Upper lobe of right lung (tissue), 1 donor: ENCODE measurements at regions not wholly inside any gene's neighbourhood (a gene's known extent, or its start where the extent isn't known, plus 50 kb on each side); places are given as distances from the start of the nearest gene placed in this dataset.

Source experiments
- ATAC-seq: fragments of 200-7000 bp; cut with Tn5 transposase; one replicate; pipeline ENCODE4 v1.9.1; 2020; ENCODE audit warnings: mild to moderate bottlenecking, moderate library complexity
- DNase-seq: peaks from one replicate; pipeline ENCODE4 v3.0.0-alpha.2; 2020
- H3K27ac ChIP-seq: fragments of 200-600 bp; one replicate; pipeline ENCODE4 v1.8.0; 2022
- H3K27me3 ChIP-seq: fragments of 200-600 bp; one replicate; pipeline ENCODE4 v1.8.0; 2022; ENCODE audit warnings: mild to moderate bottlenecking
- H3K36me3 ChIP-seq: fragments of 200-600 bp; one replicate; pipeline ENCODE4 v1.8.0; 2022
- H3K4me1 ChIP-seq: fragments of 200-600 bp; one replicate; pipeline ENCODE4 v1.8.0; 2022
- H3K4me3 ChIP-seq: fragments of 200-600 bp; one replicate; pipeline ENCODE4 v1.8.0; 2022; ENCODE audit warnings: mild to moderate bottlenecking
- H3K9me3 ChIP-seq: fragments of 200-600 bp; one replicate; pipeline ENCODE4 v1.8.0; 2022
- intact Hi-C: fragments of 100-400 bp; cut with DNase I; formaldehyde crosslinking; loops from one replicate; pipeline ENCODE4 v1.11.0; 2022
- TF ChIP-seq, protein P1 (sequence below): fragments of 200-600 bp; IDR thresholded peaks from one replicate; pipeline ENCODE4 v1.8.0; 2022; ENCODE audit warnings: antibody characterized with exemption
- donor health status: DM: no; HTN: yes; CAD: no; lungs with severe emphysema.

- intact Hi-C loops = no loop called here
- H3K4me3 ChIP-seq = no peak overlapping the region
Measured at GRCh38 chr9:106626936-106627335, 236.0 kb upstream of the ZNF462 start.

DNA sequence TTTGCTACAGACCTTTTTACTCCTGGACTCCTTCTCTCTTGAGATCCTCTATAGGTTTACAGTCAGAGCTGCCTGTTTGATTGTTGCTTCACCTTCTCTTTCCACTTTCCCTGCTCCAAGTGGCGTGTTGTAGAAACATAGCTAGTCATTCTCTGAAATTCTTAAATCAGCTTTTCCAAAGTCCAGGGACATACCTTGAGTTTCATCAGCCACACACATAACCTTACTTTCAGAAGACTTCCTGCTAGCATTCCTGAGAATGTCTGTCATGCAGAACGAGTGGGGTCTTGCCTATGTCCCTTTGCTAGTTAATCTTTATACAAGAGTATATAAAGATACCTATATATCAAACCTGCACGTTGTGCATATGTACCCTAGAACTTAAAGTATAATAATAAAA is 230.3 kb upstream of the ZNF462 start:
- DNase-seq = no peak
- ATAC-seq = no peak
- no peak overlapping the region for H3K4me3 ChIP-seq
- TF ChIP-seq, protein P1, sequence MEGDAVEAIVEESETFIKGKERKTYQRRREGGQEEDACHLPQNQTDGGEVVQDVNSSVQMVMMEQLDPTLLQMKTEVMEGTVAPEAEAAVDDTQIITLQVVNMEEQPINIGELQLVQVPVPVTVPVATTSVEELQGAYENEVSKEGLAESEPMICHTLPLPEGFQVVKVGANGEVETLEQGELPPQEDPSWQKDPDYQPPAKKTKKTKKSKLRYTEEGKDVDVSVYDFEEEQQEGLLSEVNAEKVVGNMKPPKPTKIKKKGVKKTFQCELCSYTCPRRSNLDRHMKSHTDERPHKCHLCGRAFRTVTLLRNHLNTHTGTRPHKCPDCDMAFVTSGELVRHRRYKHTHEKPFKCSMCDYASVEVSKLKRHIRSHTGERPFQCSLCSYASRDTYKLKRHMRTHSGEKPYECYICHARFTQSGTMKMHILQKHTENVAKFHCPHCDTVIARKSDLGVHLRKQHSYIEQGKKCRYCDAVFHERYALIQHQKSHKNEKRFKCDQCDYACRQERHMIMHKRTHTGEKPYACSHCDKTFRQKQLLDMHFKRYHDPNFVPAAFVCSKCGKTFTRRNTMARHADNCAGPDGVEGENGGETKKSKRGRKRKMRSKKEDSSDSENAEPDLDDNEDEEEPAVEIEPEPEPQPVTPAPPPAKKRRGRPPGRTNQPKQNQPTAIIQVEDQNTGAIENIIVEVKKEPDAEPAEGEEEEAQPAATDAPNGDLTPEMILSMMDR = no peak
- H3K4me1 ChIP-seq = no peaks in the 10 kb centered on the region
- no peak overlapping the region for H3K27ac ChIP-seq
- no peaks in the 10 kb centered on the region for H3K36me3 ChIP-seq
- intact Hi-C loops = no loop called here
- H3K27me3 ChIP-seq = no peaks in the 10 kb centered on the region
- no peaks in the 10 kb centered on the region for H3K9me3 ChIP-seq

More at GRCh38 chr9:106626936-106627335, 236.0 kb upstream of the ZNF462 start:
- Histone ChIP-seq H3K27ac (no peak overlapping the region), H3K9me3 (no peaks in the 10 kb centered on the region), H3K4me1 (no peaks in the 10 kb centered on the region), H3K36me3 (no peaks in the 10 kb centered on the region), H3K27me3 (no peaks in the 10 kb centered on the region)
- DNase-seq = no peak
- TF ChIP-seq, protein P1 = no peak
- no peak for ATAC-seq

DNA sequence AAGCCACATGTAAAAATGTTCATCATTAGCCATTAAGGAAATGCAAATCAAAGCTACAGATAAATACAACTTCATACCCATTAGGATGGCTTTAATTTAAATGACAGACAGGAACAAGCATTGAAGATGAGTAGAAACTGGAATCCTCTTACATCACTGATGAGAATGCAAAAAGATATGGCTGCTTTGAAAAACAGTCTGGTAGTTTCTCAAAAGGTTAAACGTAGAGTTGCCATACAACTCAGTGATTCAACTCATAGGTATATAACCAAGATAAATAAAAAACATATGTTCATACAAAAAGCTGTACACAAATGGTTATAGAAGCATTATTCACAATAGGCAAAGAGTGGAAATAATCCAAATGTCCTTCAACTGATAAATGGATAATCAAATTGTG is 228.8 kb upstream of the ZNF462 start:
- TF ChIP-seq, protein P1 = no peak
- Histone ChIP-seq H3K27me3 (no peaks in the 10 kb centered on the region), H3K4me1 (no peaks in the 10 kb centered on the region), H3K27ac (no peak overlapping the region), H3K36me3 (no peaks in the 10 kb centered on the region), H3K4me3 (no peak overlapping the region), H3K9me3 (no peaks in the 10 kb centered on the region)
- intact Hi-C loops = no loop called here
- DNase-seq (no peak), ATAC-seq (no peak)

DNA sequence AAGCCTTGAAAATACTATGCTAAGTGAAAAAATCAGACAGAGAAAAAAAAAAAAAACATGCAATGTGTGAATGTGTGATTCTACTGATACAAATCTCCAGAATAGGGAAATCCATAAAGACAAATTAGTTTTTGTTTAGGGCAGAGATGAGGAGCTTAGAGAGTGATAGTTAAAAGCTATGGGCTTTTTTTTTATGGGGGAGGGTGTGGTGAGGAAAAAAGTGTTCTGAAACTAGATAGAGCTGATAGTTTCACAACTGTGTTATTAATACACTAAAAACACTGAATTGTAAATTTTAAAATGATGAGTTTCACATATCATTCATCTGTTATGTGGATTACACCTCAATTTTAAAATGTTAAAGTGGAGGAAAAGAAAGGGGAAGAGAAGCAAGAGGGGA is 228.3 kb upstream of the ZNF462 start:
- no peak overlapping the region for H3K27ac ChIP-seq
- H3K4me1 ChIP-seq = no peaks in the 10 kb centered on the region
- intact Hi-C loops = no loop called here
- no peak for ATAC-seq
- TF ChIP-seq, protein P1 = no peak
- no peaks in the 10 kb centered on the region for H3K36me3 ChIP-seq
- no peak overlapping the region for H3K4me3 ChIP-seq
- H3K27me3 ChIP-seq = no peaks in the 10 kb centered on the region
- DNase-seq = no peak
- H3K9me3 ChIP-seq = no peaks in the 10 kb centered on the region

DNA sequence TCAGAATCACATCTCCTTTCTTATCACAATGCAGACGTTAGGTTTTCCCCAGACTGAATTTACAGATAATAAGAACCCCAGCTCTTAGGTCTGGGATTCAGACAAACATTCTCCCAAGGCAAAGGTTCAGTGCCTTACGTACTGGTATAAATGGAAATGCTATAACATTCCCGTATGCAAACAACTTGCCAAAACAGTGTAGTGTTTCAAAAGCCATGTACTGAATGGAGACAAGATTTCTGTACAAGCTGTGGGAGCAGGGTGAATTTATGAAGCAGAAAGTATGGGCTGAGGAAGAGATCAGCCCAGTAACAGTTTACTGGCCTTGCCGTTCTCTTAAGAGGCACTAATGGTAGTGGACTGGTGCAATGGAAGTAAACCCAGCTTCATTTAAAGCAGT is 225.5 kb upstream of the ZNF462 start:
- H3K36me3 ChIP-seq = no peaks in the 10 kb centered on the region
- H3K27me3 ChIP-seq = no peaks in the 10 kb centered on the region
- H3K4me1 ChIP-seq = no peaks in the 10 kb centered on the region
- no peak for ATAC-seq
- no peak overlapping the region for H3K4me3 ChIP-seq
- TF ChIP-seq, protein P1 = no peak
- no peaks in the 10 kb centered on the region for H3K9me3 ChIP-seq
- intact Hi-C loops = no loop called here
- H3K27ac ChIP-seq = no peak overlapping the region
- no peak for DNase-seq

DNA sequence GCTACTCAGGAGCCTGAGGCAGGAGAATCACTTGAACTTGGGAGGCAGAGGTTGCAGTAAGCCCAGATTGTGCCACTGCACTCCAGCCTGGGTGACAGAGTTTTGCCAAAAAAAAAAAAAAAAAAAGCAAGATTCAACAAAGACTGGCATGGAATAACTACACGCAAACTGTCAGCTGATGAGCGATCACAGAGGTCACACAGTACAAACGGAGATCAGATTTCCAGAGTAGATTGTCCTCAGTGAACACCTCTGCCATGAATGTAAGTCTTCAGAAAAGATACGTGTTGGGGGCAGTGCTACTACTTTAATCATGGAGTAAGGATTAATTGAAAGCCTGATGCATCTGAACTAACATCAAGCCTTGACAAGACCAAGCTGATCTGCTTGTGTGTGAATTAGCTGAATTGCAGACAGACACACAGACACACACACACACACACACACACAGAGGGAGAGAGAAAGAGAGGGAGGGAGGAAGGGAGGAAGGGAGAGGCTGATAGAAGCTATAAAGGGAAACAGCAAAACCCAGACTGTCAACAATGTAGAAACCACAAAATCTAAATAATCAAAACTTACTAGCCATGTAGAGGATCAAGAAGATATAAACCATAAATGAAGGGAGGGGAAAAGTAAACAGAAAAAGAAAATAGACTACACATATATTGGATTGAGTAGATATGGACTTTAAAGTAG is 222.9 kb upstream of the ZNF462 start:
- Histone ChIP-seq H3K27ac (no peak overlapping the region), H3K9me3 (no peaks in the 10 kb centered on the region), H3K36me3 (no peaks in the 10 kb centered on the region), H3K4me1 (no peaks in the 10 kb centered on the region), H3K4me3 (no peak overlapping the region), H3K27me3 (no peaks in the 10 kb centered on the region)
- ATAC-seq (no peak), DNase-seq (no peak)
- intact Hi-C loops = no loop called here
- TF ChIP-seq, protein P1 = no peak
